ENCODE measurements at regions not wholly inside any gene's neighbourhood (a gene's known extent, or its start where the extent isn't known, plus 50 kb on each side); places are given as distances from the start of the nearest gene placed in this dataset.
"Not testable (repeated sequence)": the region's sequence is repeated elsewhere in the genome, so short reads cannot be mapped to it uniquely, and the experiment has no call there.

- DNase-seq: no peak
Observed at GRCh38 chr10:85413570-85413969, 953.0 kb downstream of the GRID1 start.

GRCh38 chr10:85420501-85421191, 945.9 kb downstream of the GRID1 start:
- DNase-seq: no peak

- DNase-seq: no peak
Observed at GRCh38 chr10:85421421-85421820, 945.2 kb downstream of the GRID1 start.

GRCh38 chr10:85429126-85429525, 937.5 kb downstream of the GRID1 start:
- DNase-seq: no peak

GRCh38 chr10:85430991-85431390, 935.6 kb downstream of the GRID1 start:
- no peak for DNase-seq

GRCh38 chr10:85433248-85433647, 933.3 kb downstream of the GRID1 start:
- DNase-seq: no peak

GRCh38 chr10:85444868-85445267, 921.7 kb downstream of the GRID1 start:
- DNase-seq: no peak

GRCh38 chr10:85445702-85446101, 920.9 kb downstream of the GRID1 start:
- no peak for DNase-seq

GRCh38 chr10:85446827-85447226, 919.8 kb downstream of the GRID1 start:
- no peak for DNase-seq

- no peak for DNase-seq
Observed at GRCh38 chr10:85447690-85448089, 918.9 kb downstream of the GRID1 start.

- DNase-seq: no peak
Observed at GRCh38 chr10:85448716-85449115, 917.9 kb downstream of the GRID1 start.

GRCh38 chr10:85454386-85454785, 912.2 kb downstream of the GRID1 start:
- no peak for DNase-seq

- no peak for DNase-seq
Observed at GRCh38 chr10:85457191-85457590, 909.4 kb downstream of the GRID1 start.

- no peak for DNase-seq
Observed at GRCh38 chr10:85458324-85458723, 908.3 kb downstream of the GRID1 start.

- DNase-seq: no peak
Observed at GRCh38 chr10:85459906-85460305, 906.7 kb downstream of the GRID1 start.

GRCh38 chr10:85464336-85464735, 902.3 kb downstream of the GRID1 start:
- DNase-seq: no peak

- DNase-seq: no peak
Observed at GRCh38 chr10:85477979-85478378, 888.6 kb downstream of the GRID1 start.

GRCh38 chr10:85490431-85490830, 876.2 kb downstream of the GRID1 start:
- DNase-seq: no peak

GRCh38 chr10:85491652-85492051, 874.9 kb downstream of the GRID1 start:
- no peak for DNase-seq

- DNase-seq: no peak
Observed at GRCh38 chr10:85492684-85493083, 873.9 kb downstream of the GRID1 start.

- DNase-seq: no peak
Observed at GRCh38 chr10:85493703-85494102, 872.9 kb downstream of the GRID1 start.

- DNase-seq: not testable (repeated sequence)
Observed at GRCh38 chr10:85504641-85505040, 862.0 kb downstream of the GRID1 start.

- no peak for DNase-seq
Observed at GRCh38 chr10:85508159-85508558, 858.4 kb downstream of the GRID1 start.

GRCh38 chr10:85510682-85511081, 855.9 kb downstream of the GRID1 start:
- DNase-seq: no peak

GRCh38 chr10:85513436-85513835, 853.2 kb downstream of the GRID1 start:
- DNase-seq: no peak
